Gastroesophageal sphincter (tissue), 4 donors: ENCODE measurements at regions not wholly inside any gene's neighbourhood (a gene's known extent, or its start where the extent isn't known, plus 50 kb on each side); places are given as distances from the start of the nearest gene placed in this dataset.

Source experiments
- ATAC-seq: fragments of 150-250 bp; one replicate; pipeline ENCODE4 v1.9.1; 2016; ENCODE audit warnings: mild to moderate bottlenecking, moderate library complexity
- H3K27ac ChIP-seq, 4 donors: fragments of 200-600 bp; sonication (generic) in 3 of 4; 1 replicate in 3 of 4; 2 replicates in 1 of 4; pipeline ENCODE4 v1.5.1; 2016 to 2019
- H3K27me3 ChIP-seq: fragments of 200-600 bp; sonication (generic); one replicate; pipeline ENCODE4 v1.5.1; 2019
- H3K36me3 ChIP-seq, 2 donors: fragments of 200-600 bp; sonication (generic); one replicate each; pipeline ENCODE4 v1.5.1; 2019; ENCODE audit warnings: control low read depth in 1 of 2
- H3K4me1 ChIP-seq, 3 donors: fragments of 200-600 bp; sonication (generic); 1 replicate in 2 of 3; 2 replicates in 1 of 3; pipeline ENCODE4 v1.5.1; 2016 to 2019; ENCODE audit warnings: control low read depth in 2 of 3
- H3K4me3 ChIP-seq, 2 donors: fragments of 200-600 bp; sonication (generic); one replicate each; pipeline ENCODE4 v1.5.1; 2019; ENCODE audit warnings: mild to moderate bottlenecking in 1 of 2, moderate library complexity in 1 of 2
- H3K9me3 ChIP-seq, 3 donors: fragments of 200-600 bp; sonication (generic); one replicate each; pipeline ENCODE4 v1.5.1; 2017 to 2019; ENCODE audit warnings: control low read depth in 2 of 3
- EP300 ChIP-seq: sonication (generic); formaldehyde crosslinking; IDR thresholded peaks from one replicate; pipeline ENCODE4 v1.6.1; 2017; ENCODE audit warnings: antibody characterized with exemption, mild to moderate bottlenecking
- POLR2A ChIP-seq, 2 donors: fragments of 450-650 bp; IDR thresholded peaks; one replicate each; pipeline ENCODE4 v1.6.1; 2017; ENCODE audit warnings: antibody characterized with exemption in 2 of 2, mild to moderate bottlenecking in 2 of 2, moderate library complexity in 1 of 2
- POLR2AphosphoS5 ChIP-seq: sonication (generic); formaldehyde crosslinking; IDR thresholded peaks from one replicate; pipeline ENCODE4 v1.6.1; 2017; ENCODE audit warnings: antibody characterized with exemption
- WGBS, 2 donors: methylation state at CpG; one replicate each; pipeline ENCODE4 v1.1.5; 2018; ENCODE audit warnings: low coverage in 1 of 2; 5-methylcytosine and 5-hydroxymethylcytosine counted together
- TF ChIP-seq, protein P1 (sequence below), 4 experiments: fragments of 200-600 bp in 2 of 4; fragments of 450-650 bp in 2 of 4; sonication (generic) in 1 of 4; IDR thresholded peaks; one replicate each; pipeline ENCODE4 v1.5.1; 2017 to 2019; ENCODE audit warnings: antibody characterized with exemption in 4 of 4, mild to moderate bottlenecking in 2 of 4, moderate library complexity in 2 of 4

DNA sequence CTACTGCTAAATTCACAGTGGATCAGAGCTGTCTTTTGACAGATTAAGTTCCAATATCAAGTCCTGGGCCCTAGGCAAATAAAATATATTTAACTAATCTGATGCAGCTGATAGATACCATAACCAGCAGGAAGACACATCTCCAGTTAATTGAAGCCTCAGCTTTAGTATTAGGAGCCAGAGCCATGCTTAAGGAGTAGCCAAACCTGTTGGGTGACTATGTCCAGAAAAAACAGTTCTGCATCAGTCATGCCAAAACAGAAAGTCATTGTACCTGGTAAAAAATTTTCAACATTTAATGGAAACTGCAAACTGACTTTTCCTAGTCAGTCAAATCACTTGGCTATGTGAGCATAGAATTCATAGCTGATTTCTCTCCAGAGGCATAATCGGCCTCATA is 200.5 kb upstream of the RUNX1 start:
- TF ChIP-seq POLR2A (IDR thresholded peaks at IDR 0.05) (no peak), EP300 (no peak), POLR2AphosphoS5 (no peak)
- TF ChIP-seq, protein P1, sequence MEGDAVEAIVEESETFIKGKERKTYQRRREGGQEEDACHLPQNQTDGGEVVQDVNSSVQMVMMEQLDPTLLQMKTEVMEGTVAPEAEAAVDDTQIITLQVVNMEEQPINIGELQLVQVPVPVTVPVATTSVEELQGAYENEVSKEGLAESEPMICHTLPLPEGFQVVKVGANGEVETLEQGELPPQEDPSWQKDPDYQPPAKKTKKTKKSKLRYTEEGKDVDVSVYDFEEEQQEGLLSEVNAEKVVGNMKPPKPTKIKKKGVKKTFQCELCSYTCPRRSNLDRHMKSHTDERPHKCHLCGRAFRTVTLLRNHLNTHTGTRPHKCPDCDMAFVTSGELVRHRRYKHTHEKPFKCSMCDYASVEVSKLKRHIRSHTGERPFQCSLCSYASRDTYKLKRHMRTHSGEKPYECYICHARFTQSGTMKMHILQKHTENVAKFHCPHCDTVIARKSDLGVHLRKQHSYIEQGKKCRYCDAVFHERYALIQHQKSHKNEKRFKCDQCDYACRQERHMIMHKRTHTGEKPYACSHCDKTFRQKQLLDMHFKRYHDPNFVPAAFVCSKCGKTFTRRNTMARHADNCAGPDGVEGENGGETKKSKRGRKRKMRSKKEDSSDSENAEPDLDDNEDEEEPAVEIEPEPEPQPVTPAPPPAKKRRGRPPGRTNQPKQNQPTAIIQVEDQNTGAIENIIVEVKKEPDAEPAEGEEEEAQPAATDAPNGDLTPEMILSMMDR (IDR thresholded peaks at IDR 0.05): no peak
- no peak for ATAC-seq
- 73 to 88% methylated on average over 1 of the region's 1 CpG for WGBS, 2 donors

DNA sequence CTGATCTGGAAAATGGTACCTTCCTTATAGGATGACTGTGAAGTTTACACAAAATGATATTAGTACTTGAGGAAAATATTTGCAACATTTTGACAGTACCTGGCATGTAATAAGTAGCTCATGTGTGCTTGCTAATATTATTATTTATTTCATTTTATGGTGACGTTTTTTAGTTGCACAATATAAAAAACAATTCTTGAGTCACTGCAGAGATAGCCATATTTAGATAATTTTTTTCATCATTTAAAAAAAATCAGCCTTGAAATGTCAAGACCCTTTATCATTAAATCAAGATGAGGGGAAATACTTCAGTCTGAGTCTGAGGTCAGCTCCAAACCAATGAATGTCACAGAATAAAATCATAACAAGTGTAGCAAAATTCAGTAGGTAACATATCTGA is 196.8 kb upstream of the RUNX1 start:
- whole genome bisulfite sequencing, 2 donors: 50% methylated on average over 1 of the region's 1 CpG
- no peaks in the 10 kb centered on the region for H3K27me3 ChIP-seq
- H3K36me3 ChIP-seq: no peaks in the 10 kb centered on the region
- TF ChIP-seq, protein P1 (IDR thresholded peaks at IDR 0.05): no peak
- TF ChIP-seq EP300 (no peak), POLR2AphosphoS5 (no peak), POLR2A (IDR thresholded peaks at IDR 0.05) (no peak)
- H3K4me3 ChIP-seq: no peak overlapping the region
- no peak overlapping the region for H3K27ac ChIP-seq
- no peak for ATAC-seq
- peaks cover 0 to 5% (median 0%) of the 10 kb centered on the region in 3 donors for H3K9me3 ChIP-seq
- no peaks in the 10 kb centered on the region for H3K4me1 ChIP-seq

More for the DNA sequence above, 200.5 kb upstream of the RUNX1 start:
- Histone ChIP-seq H3K36me3 (no peaks in the 10 kb centered on the region), H3K4me1 (no peaks in the 10 kb centered on the region), H3K9me3 (peaks cover 0 to 5% (median 0%) of the 10 kb centered on the region in 3 donors), H3K27me3 (peaks cover 5% of the 10 kb centered on the region), H3K27ac (no peak overlapping the region), H3K4me3 (no peak overlapping the region)

DNA sequence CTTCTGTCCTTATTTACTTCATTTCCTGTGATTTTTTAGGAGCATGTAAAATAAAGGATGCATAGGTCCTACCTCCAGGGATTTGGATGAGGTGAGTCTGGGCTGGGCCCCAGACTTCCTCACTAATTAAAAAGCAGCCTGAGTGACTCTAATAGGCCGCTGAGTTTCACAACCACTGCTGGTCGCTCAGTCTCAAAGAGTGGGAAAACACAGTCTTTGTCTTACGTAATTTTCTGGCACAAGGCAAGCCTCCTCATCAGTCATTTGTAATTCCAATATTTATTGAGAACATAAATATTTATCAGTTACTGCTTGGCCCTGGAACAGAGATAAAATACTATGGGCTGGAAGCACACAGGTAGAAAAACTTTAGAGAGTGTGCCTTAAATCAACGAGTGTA is 195.4 kb upstream of the RUNX1 start:
- H3K4me3 ChIP-seq: no peak overlapping the region
- peak; percentile 60 for TF ChIP-seq POLR2AphosphoS5
- TF ChIP-seq, protein P1 (IDR thresholded peaks at IDR 0.05): no peak
- H3K27ac ChIP-seq: no peak overlapping the region
- H3K4me1 ChIP-seq: no peaks in the 10 kb centered on the region
- no peaks in the 10 kb centered on the region for H3K9me3 ChIP-seq
- H3K27me3 ChIP-seq: peaks cover 3% of the 10 kb centered on the region
- ATAC-seq: no peak
- H3K36me3 ChIP-seq: no peaks in the 10 kb centered on the region
- 20 to 36% methylated on average over 2 to 4 of the region's 4 CpGs for WGBS, 2 donors

DNA sequence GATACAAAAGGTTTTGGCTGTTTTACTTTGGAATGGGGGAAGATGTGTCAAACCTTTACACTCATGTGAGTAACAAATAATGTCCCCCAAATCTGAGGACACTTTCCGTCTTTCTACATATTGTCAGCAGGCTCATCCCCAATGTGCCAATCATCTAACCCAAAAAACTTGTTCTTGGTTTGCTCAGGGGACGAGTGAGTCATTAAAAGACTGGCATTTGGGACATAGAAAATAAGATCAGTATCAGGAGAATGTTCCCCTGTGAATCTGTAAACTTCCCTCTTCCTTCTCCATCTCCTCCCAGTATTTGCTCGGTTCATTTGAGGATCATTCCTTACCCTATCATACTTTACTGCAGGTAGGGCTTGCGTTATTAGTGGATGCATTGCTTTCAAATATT is 194.1 kb upstream of the RUNX1 start:
- H3K9me3 ChIP-seq: no peaks in the 10 kb centered on the region
- no peaks in the 10 kb centered on the region for H3K36me3 ChIP-seq
- ATAC-seq: no peak
- no peak overlapping the region for H3K27ac ChIP-seq
- TF ChIP-seq, protein P1 (IDR thresholded peaks at IDR 0.05): no peak
- TF ChIP-seq POLR2AphosphoS5 (no peak), EP300 (no peak), POLR2A (IDR thresholded peaks at IDR 0.05) (no peak)
- H3K27me3 ChIP-seq: peaks cover 4% of the 10 kb centered on the region
- no peak overlapping the region for H3K4me3 ChIP-seq
- 87 to 88% methylated on average over 4 of the region's 4 CpGs for WGBS, 2 donors
- no peaks in the 10 kb centered on the region for H3K4me1 ChIP-seq

DNA sequence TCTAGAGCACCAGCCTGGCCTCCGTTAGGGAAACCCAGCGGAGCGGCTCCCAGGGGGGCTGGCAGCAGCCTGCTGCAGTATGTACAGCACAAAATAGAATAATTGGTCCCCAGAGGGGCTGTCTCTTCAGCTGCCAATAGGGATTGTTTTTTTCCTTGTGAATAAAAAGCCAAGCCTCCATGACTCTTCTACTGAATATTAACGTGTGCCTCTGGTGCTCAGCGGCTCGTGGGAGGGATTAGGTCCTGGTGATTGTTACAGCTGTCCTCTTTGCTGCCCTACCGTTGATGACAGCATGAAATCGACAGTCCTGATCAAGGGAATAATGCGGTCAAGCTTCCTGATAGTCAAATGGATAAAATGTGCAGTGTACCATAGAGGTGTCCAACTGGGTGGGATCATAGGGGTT is 190.7 kb upstream of the RUNX1 start:
- Histone ChIP-seq H3K27ac (no peak overlapping the region), H3K27me3 (peaks cover 16% of the 10 kb centered on the region), H3K4me1 (no peaks in the 10 kb centered on the region), H3K4me3 (no peak overlapping the region), H3K9me3 (peaks cover 0 to 6% (median 0%) of the 10 kb centered on the region in 3 donors), H3K36me3 (no peaks in the 10 kb centered on the region)
- ATAC-seq: no peak
- 43 to 50% methylated on average over 6 of the region's 9 CpGs for WGBS, 2 donors
- TF ChIP-seq POLR2AphosphoS5: no peak
